ENCODE measurements at regions not wholly inside any gene's neighbourhood (a gene's known extent, or its start where the extent isn't known, plus 50 kb on each side); places are given as distances from the start of the nearest gene placed in this dataset.

- TF ChIP-seq POLR2A (IDR thresholded peaks at IDR 0.05) (no peak), CTCF (IDR thresholded peaks at IDR 0.05) (no peak)
These were observed 502.5 kb upstream of the GOLIM4 start for GRCh38 chr3:168598250-168598649.

All from ovary (tissue), 3 donors.